Left kidney (tissue), 1 donor: ENCODE measurements at regions not wholly inside any gene's neighbourhood (a gene's known extent, or its start where the extent isn't known, plus 50 kb on each side); places are given as distances from the start of the nearest gene placed in this dataset.
"Not testable (repeated sequence)": the region's sequence is repeated elsewhere in the genome, so short reads cannot be mapped to it uniquely, and the experiment has no call there.

Source experiments
- DNase-seq: peaks from one replicate; pipeline ENCODE4 v3.0.0-alpha.2; 2013

- DNase-seq = no peak
These were observed 75.0 kb upstream of the SPATA16 start for GRCh38 chr3:173216063-173216462.

DNA sequence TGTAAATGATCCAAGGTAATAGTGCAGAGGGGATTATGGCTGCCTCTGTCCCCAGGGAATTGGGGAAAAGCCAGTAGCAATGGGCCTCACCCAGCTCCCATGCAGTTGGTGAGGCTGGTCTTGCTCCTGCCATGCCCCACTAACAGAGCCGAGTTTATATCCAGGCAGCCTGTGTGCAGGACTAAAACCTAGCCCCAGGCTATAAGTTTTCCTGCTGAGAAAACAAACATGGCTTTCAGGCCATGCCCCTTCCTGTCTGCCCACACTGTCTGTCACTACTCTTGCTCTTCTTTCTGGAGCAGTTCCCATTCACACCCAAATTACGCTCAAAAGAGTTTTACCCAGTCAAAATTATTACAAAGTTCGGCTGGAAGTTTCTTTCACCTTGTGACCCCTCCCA is 73.5 kb upstream of the SPATA16 start:
- no peak for DNase-seq

DNA sequence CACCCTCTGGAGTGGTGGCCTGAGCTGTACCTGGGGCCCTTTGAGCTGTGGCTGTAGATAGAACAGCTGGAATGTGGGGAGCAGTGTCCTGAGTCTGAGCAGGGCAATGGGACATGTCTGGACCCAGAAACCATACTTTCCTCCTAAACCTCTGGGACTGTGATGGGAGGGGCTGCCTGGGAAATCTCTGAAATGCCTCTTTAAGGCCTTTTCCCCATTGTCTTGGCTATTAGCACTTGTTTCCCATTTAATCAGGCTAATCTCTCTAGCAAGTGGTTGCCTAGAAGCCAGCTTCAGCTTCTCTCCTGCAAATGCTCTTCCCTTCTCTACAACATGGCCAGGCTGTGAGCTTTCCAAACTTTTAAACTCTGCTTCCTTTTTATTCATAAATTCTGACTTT is 58.5 kb upstream of the SPATA16 start:
- no peak for DNase-seq

DNA sequence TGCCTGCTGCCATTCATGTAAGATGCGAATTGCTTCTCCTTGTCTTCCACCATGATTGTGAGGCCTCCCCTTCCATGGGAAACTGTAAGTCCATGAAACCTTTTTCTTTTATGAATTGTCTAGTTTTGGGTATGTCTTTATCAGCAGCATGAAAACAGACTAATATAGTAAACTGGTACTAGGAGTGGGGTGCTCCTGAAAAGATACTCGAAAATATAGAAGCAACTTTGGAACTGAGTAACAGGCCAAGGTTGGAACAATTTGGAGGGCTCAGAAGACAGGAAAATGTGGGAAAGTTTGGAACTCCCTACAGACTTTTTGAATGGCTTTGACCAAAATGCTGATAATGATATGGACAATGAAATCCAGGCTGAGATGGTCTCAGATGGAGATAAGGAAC is 53.8 kb upstream of the SPATA16 start:
- DNase-seq = not testable (repeated sequence)

GRCh38 chr3:173191611-173192010 is 50.6 kb upstream of the SPATA16 start:
- no peak for DNase-seq
